AG08396 (cell line): ENCODE measurements at regions not wholly inside any gene's neighbourhood (a gene's known extent, or its start where the extent isn't known, plus 50 kb on each side); places are given as distances from the start of the nearest gene placed in this dataset.
A peak's percentile ranks its signal among the peaks of the same experiment; 100 is the strongest.

Source experiments
- DNase-seq: peaks from one replicate; pipeline ENCODE4 v3.0.0; 2012; ENCODE audit warnings: low spot score, mixed read lengths

DNA sequence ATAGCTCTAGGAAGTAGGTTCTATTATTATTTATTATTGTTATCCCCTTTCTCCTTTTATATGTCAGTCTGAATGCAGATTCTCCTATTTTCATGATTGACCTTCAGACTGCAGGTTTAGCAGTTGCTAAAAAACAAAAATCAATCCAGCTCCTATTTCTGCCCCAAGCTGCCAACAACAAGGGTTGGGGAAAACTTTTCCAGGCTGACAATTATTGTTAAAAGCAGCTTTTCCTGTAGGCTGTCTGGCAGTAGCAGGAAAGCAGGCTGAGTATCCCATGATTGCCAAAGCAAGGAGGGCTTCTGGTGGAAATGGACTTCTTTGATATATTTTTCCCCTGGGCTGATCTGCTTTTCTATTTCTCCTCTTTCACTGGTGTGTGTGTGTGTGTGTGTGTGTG, 78.0 kb upstream of the CTLA4 start:
- DNase-seq = no peak

GRCh38 chr2:203790134-203790852, 77.3 kb upstream of the CTLA4 start:
- no peak for DNase-seq

GRCh38 chr2:203796248-203797010, 71.1 kb upstream of the CTLA4 start:
- no peak for DNase-seq

GRCh38 chr2:203797276-203797675, 70.3 kb upstream of the CTLA4 start:
- no peak for DNase-seq

GRCh38 chr2:203797712-203798111, 69.9 kb upstream of the CTLA4 start:
- no peak for DNase-seq

DNA sequence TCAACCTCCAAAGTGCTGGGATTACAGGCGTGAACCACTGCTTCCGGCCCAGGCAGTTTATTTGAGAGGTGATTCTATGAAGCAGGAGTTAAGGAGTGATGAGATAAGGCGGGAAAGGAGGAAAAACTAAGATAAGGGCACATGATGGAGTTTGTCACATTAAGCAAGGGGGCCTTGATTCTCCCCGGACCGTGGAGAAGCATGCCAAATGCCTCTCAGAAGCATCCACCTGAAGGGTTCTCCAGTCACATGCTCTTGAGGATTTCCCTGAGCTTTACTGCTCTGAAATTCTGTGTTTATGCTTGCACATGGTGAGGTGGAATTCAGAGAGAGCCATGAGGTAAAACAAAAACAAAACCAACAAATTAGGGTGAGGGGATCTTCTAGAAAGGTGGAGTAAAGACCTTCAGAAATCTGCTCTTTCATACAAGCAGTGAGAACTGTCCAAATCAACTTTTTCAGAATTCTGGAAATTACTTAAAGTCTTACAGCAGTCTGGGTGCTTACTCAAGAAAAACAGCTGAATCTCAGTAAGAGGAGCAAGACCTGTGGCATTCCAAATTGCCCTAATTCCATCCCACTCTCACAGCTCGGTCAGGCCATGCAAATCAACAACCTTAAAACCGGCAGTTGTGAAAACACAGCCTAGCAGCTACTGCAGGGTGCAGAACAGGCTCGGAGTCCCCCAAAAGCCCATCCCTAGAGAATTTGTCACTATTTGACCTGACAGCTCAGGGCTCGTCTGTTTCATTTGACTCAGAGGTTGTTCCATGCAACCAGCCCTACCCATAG, 69.1 kb upstream of the CTLA4 start:
- no peak for DNase-seq

DNA sequence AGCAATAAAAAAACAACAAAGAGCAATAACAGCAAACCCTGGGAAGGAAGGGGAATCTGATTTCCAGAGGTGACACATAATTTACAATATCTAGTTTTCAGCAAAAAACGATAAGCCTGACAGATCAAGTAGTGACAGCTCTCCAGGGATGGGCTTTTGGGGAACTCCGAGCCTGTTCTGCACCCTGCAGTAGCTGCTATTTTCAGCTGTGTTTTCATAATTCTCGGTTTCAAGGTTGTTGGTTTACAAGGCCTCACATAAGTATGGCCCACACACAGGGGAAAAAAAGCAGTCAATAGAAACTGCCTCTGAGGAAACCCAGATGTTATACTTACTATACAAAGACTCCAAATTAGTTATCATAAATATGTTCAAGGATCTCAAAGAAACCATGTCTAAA, 67.7 kb upstream of the CTLA4 start:
- DNase-seq = no peak

- DNase-seq = no peak
These were observed 66.8 kb upstream of the CTLA4 start for GRCh38 chr2:203800783-203801182.

DNA sequence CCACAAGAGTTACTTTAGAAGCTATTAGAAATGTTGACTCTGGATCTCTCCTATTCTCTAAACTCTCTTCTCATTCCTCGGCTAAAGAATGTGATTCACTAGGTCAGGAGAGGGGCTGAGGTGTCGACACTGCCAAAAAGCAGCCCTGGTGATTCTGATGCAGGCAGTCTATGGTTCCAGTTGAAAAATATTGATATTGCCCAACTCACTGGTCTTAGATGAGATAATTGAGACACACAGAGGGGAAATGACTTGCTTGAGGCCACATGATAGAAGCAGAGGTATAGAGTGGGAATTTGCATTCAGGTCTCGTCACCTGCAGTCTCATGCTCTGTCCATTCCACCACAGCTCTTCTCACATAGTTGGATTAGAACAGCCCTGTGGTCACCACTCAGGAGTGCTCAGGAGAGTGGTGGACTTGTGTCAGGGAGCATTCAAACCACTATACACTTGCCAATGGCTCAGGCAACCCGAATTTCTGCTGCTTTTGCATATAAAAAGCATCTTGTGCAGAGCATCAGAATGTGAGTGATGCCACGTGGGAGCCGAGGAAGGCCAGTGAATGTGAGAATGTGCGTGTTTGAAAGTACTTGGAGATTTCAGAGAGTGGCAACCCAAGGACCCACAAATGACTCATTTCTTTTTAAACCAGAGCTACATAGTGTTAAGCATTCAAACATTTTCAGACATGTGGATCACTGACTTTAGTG, 65.1 kb upstream of the CTLA4 start:
- no peak for DNase-seq

DNA sequence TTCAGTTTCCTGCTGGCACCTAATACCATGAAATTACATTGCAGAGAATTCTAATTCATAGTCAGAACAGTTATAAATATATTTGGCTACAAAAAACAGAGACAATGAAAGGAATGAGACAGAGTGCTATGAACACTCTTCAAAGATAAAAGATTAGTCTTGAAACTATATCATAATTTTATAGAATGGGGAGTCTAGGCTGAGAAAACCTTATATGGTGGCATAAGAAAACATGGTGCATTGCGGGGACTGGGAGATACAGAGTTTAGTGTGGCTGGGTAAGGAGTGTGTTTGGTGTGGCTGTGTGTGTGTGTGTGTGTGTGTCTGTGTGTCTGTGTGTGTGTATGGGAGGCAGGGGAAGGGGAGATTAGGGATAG, 64.5 kb upstream of the CTLA4 start:
- DNase-seq = no peak

DNA sequence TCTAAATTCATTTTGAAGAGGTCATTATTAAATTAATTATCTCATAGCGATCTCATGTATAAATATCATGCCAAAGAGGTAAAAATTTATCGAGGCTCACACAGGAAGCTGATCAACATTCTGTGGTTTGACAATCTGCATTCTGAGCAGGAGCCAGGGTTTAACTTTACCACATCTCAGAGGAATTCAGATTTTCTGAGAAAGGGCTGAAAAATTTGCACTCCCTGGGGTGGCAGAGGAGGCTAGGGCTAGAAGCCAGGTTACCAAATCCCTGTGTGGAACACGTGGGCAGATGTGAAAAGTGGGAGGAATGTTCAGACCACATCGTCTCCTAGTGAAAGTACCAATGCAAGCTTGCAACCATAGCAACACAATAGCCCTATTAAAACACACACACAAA, 63.5 kb upstream of the CTLA4 start:
- DNase-seq = peak; percentile 85

- DNase-seq = no peak
These were observed 62.6 kb upstream of the CTLA4 start for GRCh38 chr2:203804764-203805485.

GRCh38 chr2:203805486-203805838, 62.1 kb upstream of the CTLA4 start:
- no peak for DNase-seq

DNA sequence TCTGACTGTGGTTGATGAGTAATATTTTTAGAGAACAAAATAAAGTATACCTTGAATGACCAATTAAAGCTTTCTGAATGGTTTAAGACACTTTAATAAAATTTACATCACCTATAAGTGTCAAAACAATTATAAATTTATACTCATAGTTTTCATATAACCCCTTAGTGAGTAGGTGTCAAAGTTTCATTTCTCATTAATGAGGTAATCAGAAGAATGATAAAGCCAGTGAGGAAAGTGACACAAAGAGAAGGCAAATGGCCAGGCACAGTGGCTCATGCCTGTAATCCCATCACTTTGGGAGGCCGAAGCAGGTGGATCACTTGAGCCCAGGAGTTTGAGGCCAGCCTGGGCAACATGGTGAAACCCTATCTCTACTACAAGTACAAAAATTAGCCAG, 60.8 kb upstream of the CTLA4 start:
- no peak for DNase-seq

- peak; percentile 73 for DNase-seq
These were observed 59.4 kb upstream of the CTLA4 start for GRCh38 chr2:203808046-203808750.

DNA sequence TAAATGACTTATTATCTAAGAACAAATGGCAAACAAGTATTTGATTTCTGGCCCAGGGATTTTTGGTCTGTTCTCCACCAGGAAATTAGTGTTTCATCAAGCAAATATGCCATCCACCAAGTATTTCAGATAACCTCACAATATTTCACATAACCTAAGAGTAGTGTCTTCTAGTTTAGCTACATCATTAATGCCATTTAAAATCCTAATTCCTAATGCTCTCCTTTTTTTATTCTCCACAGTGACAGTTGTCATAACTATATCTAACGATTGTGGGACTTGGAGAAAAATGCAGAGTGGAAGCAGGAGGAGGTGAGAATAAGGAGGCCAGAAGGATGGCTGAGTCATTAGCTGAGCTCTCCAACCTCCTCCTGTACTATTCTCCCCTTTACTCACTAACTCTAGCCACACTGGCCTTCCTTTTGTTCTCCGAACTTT, 58.5 kb upstream of the CTLA4 start:
- no peak for DNase-seq

- DNase-seq = no peak
These were observed 57.5 kb upstream of the CTLA4 start for GRCh38 chr2:203809991-203810510.

DNA sequence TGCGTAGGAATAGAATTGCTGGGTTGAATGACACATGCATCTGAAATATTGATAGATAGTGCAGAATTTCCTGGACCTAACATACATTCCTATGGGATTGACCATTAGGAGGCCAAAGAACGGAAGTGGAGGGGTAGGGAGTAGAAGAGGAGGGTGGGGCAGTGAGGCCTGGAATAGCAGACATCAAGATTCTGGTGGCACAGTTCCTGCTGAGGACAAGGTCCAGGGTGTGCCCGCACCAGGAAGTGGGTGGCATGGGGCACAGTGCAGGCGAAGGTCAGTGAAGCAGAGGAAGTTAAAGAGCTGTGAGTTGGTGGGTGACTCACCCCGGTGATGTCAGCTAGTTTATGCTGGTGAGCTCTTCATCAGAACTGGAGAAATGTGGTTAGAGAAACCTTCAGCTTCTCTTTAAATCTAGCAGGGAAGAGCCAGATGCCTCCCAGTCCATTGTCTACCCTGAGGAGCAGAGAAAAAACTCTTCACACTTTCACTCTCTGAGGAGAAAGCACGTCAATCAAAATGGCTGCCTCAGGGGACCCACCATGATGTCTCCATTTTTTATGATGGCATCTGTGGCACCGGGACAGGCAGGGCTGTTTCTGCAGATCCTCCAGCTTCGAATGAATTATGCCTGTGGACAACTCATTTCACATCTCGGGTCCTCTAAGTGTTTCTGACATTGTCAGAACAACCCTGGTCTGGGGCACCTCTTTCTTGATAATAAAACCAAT, 55.9 kb upstream of the CTLA4 start:
- DNase-seq = peak; percentile 52

DNA sequence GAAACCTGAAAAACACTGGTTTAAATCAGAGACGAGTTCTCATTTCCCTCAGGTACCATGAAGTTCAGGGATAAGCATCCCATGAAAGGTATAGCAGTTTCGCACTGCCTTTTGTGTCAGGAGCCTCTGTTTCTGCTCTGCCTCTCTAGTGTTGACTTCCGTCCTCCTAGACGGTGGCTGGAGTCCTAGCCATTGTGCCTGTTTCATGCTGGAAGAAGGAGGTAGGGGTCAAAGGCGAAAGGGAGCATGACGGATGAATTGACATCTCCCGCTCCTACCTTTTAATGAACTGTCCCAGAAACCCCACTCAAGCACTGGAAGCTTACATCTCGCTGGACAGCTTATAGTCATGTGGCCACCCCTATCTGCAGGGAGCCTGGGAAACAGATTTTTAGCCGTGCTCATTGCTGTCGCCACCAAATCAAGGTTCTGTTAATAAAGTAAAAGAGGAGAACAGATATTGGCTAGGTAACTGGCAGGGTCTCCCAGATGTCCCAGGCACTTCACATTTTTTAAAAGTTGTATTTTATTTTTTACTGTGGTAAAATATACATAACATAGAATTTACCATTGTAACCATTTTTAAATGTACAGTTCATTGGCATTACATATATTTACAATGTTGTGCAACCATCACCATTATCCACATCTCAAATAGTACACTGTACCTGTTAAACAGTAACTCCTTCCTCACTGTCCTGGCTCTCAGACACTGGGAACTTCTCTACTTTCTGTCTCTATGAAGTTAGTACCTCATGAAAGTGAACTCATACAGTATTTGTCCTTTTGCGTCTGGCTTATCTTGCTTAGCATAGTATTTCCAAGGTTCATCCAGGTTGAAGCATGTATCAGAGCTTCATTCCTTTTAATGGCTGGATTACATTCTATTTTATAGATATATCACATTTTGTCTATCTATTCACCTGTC, 55.0 kb upstream of the CTLA4 start:
- no peak for DNase-seq
